ENCODE measurements at regions not wholly inside any gene's neighbourhood (a gene's known extent, or its start where the extent isn't known, plus 50 kb on each side); places are given as distances from the start of the nearest gene placed in this dataset.

- Histone ChIP-seq H3K4me1 (ENCODE audit: control insufficient read depth in 2 of 2, insufficient read depth in 2 of 2, low read length in 1 of 2) (no peaks in the 10 kb centered on the region), H3K27ac (ENCODE audit: low read depth in 2 of 2, low read length in 1 of 2) (no peak overlapping the region), H3K27me3 (ENCODE audit: control insufficient read depth in 1 of 2, insufficient read depth in 2 of 2, low read length in 2 of 2) (peaks cover 0 to 2% of the 10 kb centered on the region in 2 donors), H3K36me3 (ENCODE audit: control insufficient read depth in 2 of 2, insufficient read depth in 2 of 2, low read length in 1 of 2) (no peaks in the 10 kb centered on the region), H3K4me3 (ENCODE audit: low read depth in 1 of 2, low read length in 2 of 2) (no peak overlapping the region), H3K9me3 (ENCODE audit: control insufficient read depth in 2 of 2, insufficient read depth in 1 of 2, low read depth in 1 of 2, low read length in 1 of 2) (no peaks in the 10 kb centered on the region)
- WGBS, 2 donors: 47 to 48% methylated on average over 3 of the region's 3 CpGs
Observed at GRCh38 chr3:117074826-117075225, 365.2 kb downstream of the TUSC7 start.

- Histone ChIP-seq H3K9me3 (ENCODE audit: control insufficient read depth in 2 of 2, insufficient read depth in 1 of 2, low read depth in 1 of 2, low read length in 1 of 2) (no peaks in the 10 kb centered on the region), H3K27me3 (ENCODE audit: control insufficient read depth in 1 of 2, insufficient read depth in 2 of 2, low read length in 2 of 2) (no peaks in the 10 kb centered on the region), H3K27ac (ENCODE audit: low read depth in 2 of 2, low read length in 1 of 2) (no peak overlapping the region), H3K36me3 (ENCODE audit: control insufficient read depth in 2 of 2, insufficient read depth in 2 of 2, low read length in 1 of 2) (no peaks in the 10 kb centered on the region), H3K4me3 (ENCODE audit: low read depth in 1 of 2, low read length in 2 of 2) (no peak overlapping the region), H3K4me1 (ENCODE audit: control insufficient read depth in 2 of 2, insufficient read depth in 2 of 2, low read length in 1 of 2) (no peaks in the 10 kb centered on the region)
- 73 to 83% methylated on average over 4 of the region's 4 CpGs for WGBS, 2 donors
Observed at GRCh38 chr3:117079997-117080396, 370.4 kb downstream of the TUSC7 start.

- WGBS, 2 donors: 75 to 77% methylated on average over 2 of the region's 2 CpGs
- Histone ChIP-seq H3K4me3 (ENCODE audit: low read depth in 1 of 2, low read length in 2 of 2) (no peak overlapping the region), H3K4me1 (ENCODE audit: control insufficient read depth in 2 of 2, insufficient read depth in 2 of 2, low read length in 1 of 2) (no peaks in the 10 kb centered on the region), H3K27ac (ENCODE audit: low read depth in 2 of 2, low read length in 1 of 2) (no peak overlapping the region), H3K27me3 (ENCODE audit: control insufficient read depth in 1 of 2, insufficient read depth in 2 of 2, low read length in 2 of 2) (no peaks in the 10 kb centered on the region), H3K36me3 (ENCODE audit: control insufficient read depth in 2 of 2, insufficient read depth in 2 of 2, low read length in 1 of 2) (no peaks in the 10 kb centered on the region), H3K9me3 (ENCODE audit: control insufficient read depth in 2 of 2, insufficient read depth in 1 of 2, low read depth in 1 of 2, low read length in 1 of 2) (no peaks in the 10 kb centered on the region)
Observed at GRCh38 chr3:117080872-117081271, 371.3 kb downstream of the TUSC7 start.

- Histone ChIP-seq H3K27me3 (ENCODE audit: control insufficient read depth in 1 of 2, insufficient read depth in 2 of 2, low read length in 2 of 2) (no peaks in the 10 kb centered on the region), H3K9me3 (ENCODE audit: control insufficient read depth in 2 of 2, insufficient read depth in 1 of 2, low read depth in 1 of 2, low read length in 1 of 2) (no peaks in the 10 kb centered on the region), H3K4me3 (ENCODE audit: low read depth in 1 of 2, low read length in 2 of 2) (no peak overlapping the region), H3K27ac (ENCODE audit: low read depth in 2 of 2, low read length in 1 of 2) (no peak overlapping the region), H3K4me1 (ENCODE audit: control insufficient read depth in 2 of 2, insufficient read depth in 2 of 2, low read length in 1 of 2) (no peaks in the 10 kb centered on the region), H3K36me3 (ENCODE audit: control insufficient read depth in 2 of 2, insufficient read depth in 2 of 2, low read length in 1 of 2) (no peaks in the 10 kb centered on the region)
- WGBS, 2 donors: 73% methylated on average over 3 of the region's 3 CpGs
Observed at GRCh38 chr3:117084277-117084676, 374.7 kb downstream of the TUSC7 start.

- 0 to 45% methylated on average over 3 of the region's 3 CpGs for WGBS, 2 donors
- Histone ChIP-seq H3K4me3 (ENCODE audit: low read depth in 1 of 2, low read length in 2 of 2) (no peak overlapping the region), H3K4me1 (ENCODE audit: control insufficient read depth in 2 of 2, insufficient read depth in 2 of 2, low read length in 1 of 2) (no peaks in the 10 kb centered on the region), H3K27ac (ENCODE audit: low read depth in 2 of 2, low read length in 1 of 2) (no peak overlapping the region), H3K36me3 (ENCODE audit: control insufficient read depth in 2 of 2, insufficient read depth in 2 of 2, low read length in 1 of 2) (no peaks in the 10 kb centered on the region), H3K27me3 (ENCODE audit: control insufficient read depth in 1 of 2, insufficient read depth in 2 of 2, low read length in 2 of 2) (no peaks in the 10 kb centered on the region), H3K9me3 (ENCODE audit: control insufficient read depth in 2 of 2, insufficient read depth in 1 of 2, low read depth in 1 of 2, low read length in 1 of 2) (no peaks in the 10 kb centered on the region)
Observed at GRCh38 chr3:117084739-117085270, 375.2 kb downstream of the TUSC7 start.

- Histone ChIP-seq H3K36me3 (ENCODE audit: control insufficient read depth in 2 of 2, insufficient read depth in 2 of 2, low read length in 1 of 2) (no peaks in the 10 kb centered on the region), H3K27me3 (ENCODE audit: control insufficient read depth in 1 of 2, insufficient read depth in 2 of 2, low read length in 2 of 2) (no peaks in the 10 kb centered on the region), H3K27ac (ENCODE audit: low read depth in 2 of 2, low read length in 1 of 2) (no peak overlapping the region), H3K4me1 (ENCODE audit: control insufficient read depth in 2 of 2, insufficient read depth in 2 of 2, low read length in 1 of 2) (no peaks in the 10 kb centered on the region), H3K9me3 (ENCODE audit: control insufficient read depth in 2 of 2, insufficient read depth in 1 of 2, low read depth in 1 of 2, low read length in 1 of 2) (no peaks in the 10 kb centered on the region), H3K4me3 (ENCODE audit: low read depth in 1 of 2, low read length in 2 of 2) (no peak overlapping the region)
- WGBS, 2 donors: 37 to 52% methylated on average over 1 of the region's 1 CpG
Observed at GRCh38 chr3:117091676-117092075, 382.1 kb downstream of the TUSC7 start.

GRCh38 chr3:117096549-117096948 lies 387.0 kb downstream of the TUSC7 start:
- H3K27ac ChIP-seq (ENCODE audit: low read depth in 2 of 2, low read length in 1 of 2): no peak overlapping the region
- H3K36me3 ChIP-seq (ENCODE audit: control insufficient read depth in 2 of 2, insufficient read depth in 2 of 2, low read length in 1 of 2): no peaks in the 10 kb centered on the region
- no peak overlapping the region for H3K4me3 ChIP-seq (ENCODE audit: low read depth in 1 of 2, low read length in 2 of 2)
- WGBS, 2 donors: 79 to 80% methylated on average over 4 of the region's 4 CpGs
- no peaks in the 10 kb centered on the region for H3K4me1 ChIP-seq (ENCODE audit: control insufficient read depth in 2 of 2, insufficient read depth in 2 of 2, low read length in 1 of 2)
- no peaks in the 10 kb centered on the region for H3K27me3 ChIP-seq (ENCODE audit: control insufficient read depth in 1 of 2, insufficient read depth in 2 of 2, low read length in 2 of 2)
- no peaks in the 10 kb centered on the region for H3K9me3 ChIP-seq (ENCODE audit: control insufficient read depth in 2 of 2, insufficient read depth in 1 of 2, low read depth in 1 of 2, low read length in 1 of 2)

- H3K4me3 ChIP-seq (ENCODE audit: low read depth in 1 of 2, low read length in 2 of 2): no peak overlapping the region
- H3K9me3 ChIP-seq (ENCODE audit: control insufficient read depth in 2 of 2, insufficient read depth in 1 of 2, low read depth in 1 of 2, low read length in 1 of 2): no peaks in the 10 kb centered on the region
- H3K36me3 ChIP-seq (ENCODE audit: control insufficient read depth in 2 of 2, insufficient read depth in 2 of 2, low read length in 1 of 2): no peaks in the 10 kb centered on the region
- no peaks in the 10 kb centered on the region for H3K27me3 ChIP-seq (ENCODE audit: control insufficient read depth in 1 of 2, insufficient read depth in 2 of 2, low read length in 2 of 2)
- no peaks in the 10 kb centered on the region for H3K4me1 ChIP-seq (ENCODE audit: control insufficient read depth in 2 of 2, insufficient read depth in 2 of 2, low read length in 1 of 2)
- no peak overlapping the region for H3K27ac ChIP-seq (ENCODE audit: low read depth in 2 of 2, low read length in 1 of 2)
Observed at GRCh38 chr3:117097351-117097750, 387.8 kb downstream of the TUSC7 start.

- Histone ChIP-seq H3K4me3 (ENCODE audit: low read depth in 1 of 2, low read length in 2 of 2) (no peak overlapping the region), H3K36me3 (ENCODE audit: control insufficient read depth in 2 of 2, insufficient read depth in 2 of 2, low read length in 1 of 2) (no peaks in the 10 kb centered on the region), H3K27ac (ENCODE audit: low read depth in 2 of 2, low read length in 1 of 2) (no peak overlapping the region), H3K4me1 (ENCODE audit: control insufficient read depth in 2 of 2, insufficient read depth in 2 of 2, low read length in 1 of 2) (no peaks in the 10 kb centered on the region), H3K9me3 (ENCODE audit: control insufficient read depth in 2 of 2, insufficient read depth in 1 of 2, low read depth in 1 of 2, low read length in 1 of 2) (no peaks in the 10 kb centered on the region), H3K27me3 (ENCODE audit: control insufficient read depth in 1 of 2, insufficient read depth in 2 of 2, low read length in 2 of 2) (no peaks in the 10 kb centered on the region)
- 94 to 95% methylated on average over 1 of the region's 1 CpG for WGBS, 2 donors
Observed at GRCh38 chr3:117101697-117102096, 392.1 kb downstream of the TUSC7 start.

- no peaks in the 10 kb centered on the region for H3K9me3 ChIP-seq (ENCODE audit: control insufficient read depth in 2 of 2, insufficient read depth in 1 of 2, low read depth in 1 of 2, low read length in 1 of 2)
- H3K27me3 ChIP-seq (ENCODE audit: control insufficient read depth in 1 of 2, insufficient read depth in 2 of 2, low read length in 2 of 2): no peaks in the 10 kb centered on the region
- WGBS, 2 donors: 72 to 73% methylated on average over 3 of the region's 3 CpGs
- no peaks in the 10 kb centered on the region for H3K36me3 ChIP-seq (ENCODE audit: control insufficient read depth in 2 of 2, insufficient read depth in 2 of 2, low read length in 1 of 2)
- H3K4me1 ChIP-seq (ENCODE audit: control insufficient read depth in 2 of 2, insufficient read depth in 2 of 2, low read length in 1 of 2): no peaks in the 10 kb centered on the region
- H3K4me3 ChIP-seq (ENCODE audit: low read depth in 1 of 2, low read length in 2 of 2): no peak overlapping the region
- no peak overlapping the region for H3K27ac ChIP-seq (ENCODE audit: low read depth in 2 of 2, low read length in 1 of 2)
Observed at GRCh38 chr3:117102426-117102825, 392.8 kb downstream of the TUSC7 start.

Data from esophagus (tissue), 2 donors.